HG02610 (cell line): ENCODE measurements at regions not wholly inside any gene's neighbourhood (a gene's known extent, or its start where the extent isn't known, plus 50 kb on each side); places are given as distances from the start of the nearest gene placed in this dataset.
"Not testable (repeated sequence)": the region's sequence is repeated elsewhere in the genome, so short reads cannot be mapped to it uniquely, and the experiment has no call there.

Experiments used
- ATAC-seq: cut with Tn5 transposase; IDR thresholded peaks from one replicate; pipeline ENCODE4 v1.9.1; 2021; ENCODE audit warnings: mild to moderate bottlenecking, moderate library complexity; ENCODE audit not compliant: unreplicated experiment

GRCh38 chr9:7626571-7627029, 173.0 kb downstream of the DMAC1 start:
- not testable (repeated sequence) for ATAC-seq

GRCh38 chr9:7622481-7622880, 177.1 kb downstream of the DMAC1 start:
- ATAC-seq: no peak

DNA sequence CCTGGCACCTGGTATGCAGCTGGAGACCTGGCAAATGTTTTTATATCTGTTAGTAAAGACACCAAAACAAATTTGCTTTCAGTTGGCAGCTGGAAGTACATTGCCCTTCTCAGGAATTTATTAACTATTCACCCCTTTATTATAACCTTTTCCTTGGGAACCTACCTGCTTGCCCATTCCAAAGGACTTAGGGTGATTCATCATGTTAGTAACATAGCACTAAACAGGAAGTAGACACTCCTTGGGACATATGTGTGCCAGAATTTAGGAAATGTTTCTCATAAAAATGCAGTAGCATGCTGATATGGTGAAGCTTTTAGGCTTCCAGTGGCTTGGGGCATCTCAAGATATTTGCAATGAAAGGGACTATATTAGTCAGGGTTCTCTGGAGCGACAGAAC, 184.2 kb downstream of the DMAC1 start:
- ATAC-seq: no peak

DNA sequence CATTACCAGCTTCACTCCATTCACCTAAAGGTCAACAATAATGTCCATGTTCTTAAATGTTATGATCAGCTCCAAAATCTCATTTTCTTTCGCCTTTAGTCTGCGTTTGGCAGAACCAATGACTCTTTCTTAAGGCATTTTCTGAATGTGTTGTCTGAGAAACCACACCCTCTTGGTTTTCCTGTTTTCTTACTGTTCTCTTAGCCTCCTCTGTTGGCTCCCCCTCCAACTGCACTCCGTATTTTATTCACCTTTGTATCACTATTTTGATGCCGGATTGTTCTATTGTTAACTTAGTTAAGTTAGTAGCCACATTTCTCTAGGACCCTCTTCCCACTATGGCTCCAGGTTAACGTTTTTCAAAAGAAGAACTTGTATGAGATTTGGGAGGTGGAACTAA, 185.6 kb downstream of the DMAC1 start:
- ATAC-seq: no peak

GRCh38 chr9:7608261-7608660, 191.3 kb downstream of the DMAC1 start:
- no peak for ATAC-seq

DNA sequence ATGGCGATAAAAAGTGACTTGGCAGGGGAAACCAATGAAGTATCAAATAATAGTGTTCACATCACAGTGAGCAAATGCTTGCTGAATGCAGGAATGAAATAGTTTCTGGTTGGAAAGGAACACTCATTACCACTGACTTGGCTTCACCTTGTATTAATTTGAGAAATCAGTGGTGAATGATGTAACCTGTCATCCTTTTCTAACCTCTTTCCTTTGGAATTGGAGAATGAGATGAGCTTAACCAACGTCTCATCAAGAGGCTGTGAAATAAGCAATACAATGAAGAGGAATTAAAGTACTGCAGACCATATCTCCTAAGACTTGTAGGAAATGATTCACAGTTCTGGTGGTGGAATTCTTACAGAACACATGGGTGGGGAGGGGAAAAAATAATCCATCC, 192.2 kb downstream of the DMAC1 start:
- ATAC-seq: no peak

GRCh38 chr9:7606591-7606990, 193.0 kb downstream of the DMAC1 start:
- ATAC-seq: no peak

GRCh38 chr9:7601739-7602138, 197.8 kb downstream of the DMAC1 start:
- ATAC-seq: no peak

DNA sequence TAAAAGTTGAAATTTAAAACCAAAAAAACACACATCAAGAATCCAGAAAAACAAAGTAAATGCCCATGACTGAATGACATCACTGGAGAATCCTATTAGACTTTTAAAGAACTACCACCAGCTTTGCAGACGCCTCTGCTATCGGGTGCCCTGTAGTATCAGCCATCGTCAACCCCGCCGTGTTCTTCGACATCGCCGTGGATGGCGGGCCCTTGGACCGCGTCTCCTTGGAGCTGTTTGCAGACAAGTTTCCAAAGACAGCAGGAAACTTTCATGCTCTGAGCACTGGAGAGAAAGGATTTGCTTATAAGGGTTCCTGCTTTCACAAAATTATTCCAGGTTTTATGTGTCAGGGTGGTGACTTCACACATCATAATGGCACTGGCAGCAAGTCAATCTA, 201.9 kb downstream of the DMAC1 start:
- no peak for ATAC-seq

DNA sequence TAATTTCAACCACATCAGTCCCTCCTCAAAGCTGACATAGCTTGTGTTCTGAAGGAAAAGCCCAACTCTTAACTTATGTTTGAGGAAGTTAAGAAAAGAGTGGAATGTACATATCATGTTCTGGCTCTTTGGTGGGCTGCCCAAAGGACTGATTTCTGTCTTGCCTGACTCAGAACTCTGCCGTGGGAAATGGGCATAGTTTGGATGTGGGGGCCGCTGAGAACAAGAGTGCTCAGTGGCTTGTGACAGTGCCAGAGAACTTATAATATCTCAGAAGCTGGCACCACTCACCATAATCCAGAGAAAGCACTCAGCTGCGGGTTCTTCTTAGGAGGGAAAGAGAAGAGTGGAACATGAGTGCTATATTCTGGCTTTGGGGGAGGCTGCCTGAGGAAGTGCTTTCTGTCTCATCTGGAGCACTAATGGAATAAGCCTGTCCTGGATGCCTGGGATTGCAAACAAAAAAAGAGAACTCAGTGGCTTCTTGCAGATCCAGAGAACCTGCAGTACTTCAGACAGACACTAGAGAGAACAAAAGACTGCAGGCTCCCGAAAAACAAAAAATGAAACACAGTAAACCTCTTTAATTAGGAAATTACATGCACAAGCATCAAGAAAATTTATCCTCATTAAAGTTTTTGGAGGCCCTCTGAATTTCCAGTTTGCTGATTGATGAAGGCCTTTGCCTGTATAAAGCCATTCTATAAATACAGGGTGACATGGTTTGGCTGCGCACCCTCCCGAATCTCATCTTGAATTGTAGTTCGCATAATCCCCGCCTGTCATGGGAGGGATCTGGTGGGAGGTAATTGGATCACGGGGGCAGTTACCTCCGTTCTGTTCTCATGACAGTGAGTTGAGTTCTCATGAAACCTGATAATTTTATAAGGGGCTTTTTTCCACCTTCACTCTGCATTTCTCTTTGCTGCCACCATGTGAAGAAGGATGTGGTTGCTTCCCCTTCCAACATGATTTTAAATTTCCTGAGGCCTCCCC, 207.0 kb downstream of the DMAC1 start:
- no peak for ATAC-seq

DNA sequence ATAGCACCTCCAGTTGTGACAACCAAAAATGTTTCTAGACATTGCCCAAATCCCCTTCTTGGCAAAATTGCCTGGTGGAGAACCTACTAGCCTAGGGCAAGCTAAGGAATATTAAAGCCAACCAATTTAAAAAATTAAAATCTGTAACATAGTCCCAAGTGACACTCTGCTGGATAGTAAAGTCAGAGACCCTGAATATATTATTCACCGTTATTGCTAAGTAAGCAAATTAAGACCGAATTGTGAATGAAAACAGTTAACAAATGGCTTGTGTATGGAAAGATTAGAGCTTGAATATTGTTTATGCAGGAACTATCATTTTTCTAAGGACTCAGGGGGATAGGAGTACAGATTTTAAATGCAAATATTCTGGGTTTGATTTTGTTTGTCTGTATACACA, 208.1 kb downstream of the DMAC1 start:
- no peak for ATAC-seq

DNA sequence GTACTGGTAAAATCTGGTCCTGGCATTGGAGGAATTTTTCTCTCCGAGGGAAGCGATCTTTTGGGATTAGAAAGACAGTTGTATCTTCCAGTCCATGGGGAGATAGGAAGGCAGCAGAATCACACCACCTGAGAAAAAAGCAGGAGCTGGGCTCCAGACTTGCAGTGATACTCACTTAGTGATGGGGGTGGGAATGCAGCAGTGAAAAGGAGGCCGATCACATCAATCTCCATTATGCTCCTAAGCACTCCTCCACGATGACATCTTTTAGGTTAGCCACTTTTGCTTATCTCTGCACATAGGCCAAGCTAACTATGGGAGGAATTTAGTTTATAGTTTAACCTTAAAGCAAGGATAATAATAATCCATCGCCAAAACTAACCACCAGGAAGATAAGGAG, 219.0 kb downstream of the DMAC1 start:
- no peak for ATAC-seq

DNA sequence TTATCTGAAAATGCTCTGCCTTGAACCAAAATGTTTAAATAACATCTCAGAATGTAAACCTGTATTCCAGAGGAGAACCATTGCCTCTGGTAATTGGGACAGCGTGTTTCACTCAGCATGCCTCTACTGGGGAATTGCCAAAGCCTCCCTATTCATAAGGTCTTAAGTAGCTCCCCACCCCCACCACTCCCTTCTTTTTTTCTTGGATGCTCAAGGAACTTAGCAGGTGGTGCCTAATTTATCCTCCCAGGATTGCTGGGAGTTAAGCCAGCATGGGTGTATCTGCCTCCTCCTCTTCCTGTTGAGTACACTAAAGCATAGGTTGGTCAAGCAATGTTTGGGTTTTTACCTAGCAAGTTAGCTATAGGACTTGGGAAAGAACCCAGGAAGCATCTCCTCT, 220.2 kb downstream of the DMAC1 start:
- no peak for ATAC-seq

GRCh38 chr9:7578951-7579350, 220.6 kb downstream of the DMAC1 start:
- no peak for ATAC-seq

GRCh38 chr9:7570107-7570720, 229.4 kb downstream of the DMAC1 start:
- peak; percentile 91 for ATAC-seq

DNA sequence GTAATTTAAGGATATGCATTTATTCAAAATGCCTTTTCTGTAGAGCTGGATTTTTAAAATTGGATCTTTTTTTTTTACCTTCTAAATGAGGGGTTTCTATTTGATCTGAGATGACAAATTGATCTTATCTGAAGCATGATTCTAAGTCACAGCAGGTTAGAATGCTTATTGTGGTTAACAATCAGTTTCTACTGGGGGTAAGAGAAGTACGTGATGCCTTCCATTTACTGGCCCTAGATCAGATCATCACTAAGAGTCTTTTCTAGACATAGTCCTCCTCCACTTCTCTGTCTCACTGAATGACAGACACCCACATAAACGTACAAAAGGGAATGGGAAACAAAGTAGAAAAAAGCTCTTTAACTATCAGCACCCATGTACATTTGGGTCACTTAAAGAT, 231.9 kb downstream of the DMAC1 start:
- ATAC-seq: no peak

DNA sequence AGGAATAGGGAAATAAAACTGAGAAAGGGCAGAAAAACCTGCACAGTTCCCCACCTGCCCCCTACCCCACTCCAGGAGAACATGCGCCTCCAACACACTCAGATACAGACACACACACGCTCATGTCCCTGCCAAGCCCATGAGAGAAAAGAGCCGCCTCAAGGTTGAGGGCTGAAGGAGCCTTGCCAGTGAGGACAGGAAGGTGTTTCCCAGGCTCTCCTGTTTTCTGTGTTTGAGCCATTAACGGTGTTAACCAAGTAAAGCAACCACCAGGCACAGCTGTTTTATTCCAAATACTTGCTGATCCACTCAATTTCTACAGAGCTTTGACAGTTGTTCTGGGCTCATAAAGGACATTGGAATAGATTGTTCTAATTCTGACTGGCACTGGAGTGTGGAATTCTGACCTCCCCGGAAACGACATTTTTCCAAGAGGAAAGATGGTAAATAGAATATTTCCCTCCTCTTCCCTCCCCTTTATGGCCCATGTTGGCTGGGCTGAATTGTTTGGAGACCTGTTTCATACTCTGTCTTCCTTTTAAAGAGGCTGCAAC, 238.0 kb downstream of the DMAC1 start:
- no peak for ATAC-seq

GRCh38 chr9:7560669-7561305, 238.8 kb downstream of the DMAC1 start:
- no peak for ATAC-seq

DNA sequence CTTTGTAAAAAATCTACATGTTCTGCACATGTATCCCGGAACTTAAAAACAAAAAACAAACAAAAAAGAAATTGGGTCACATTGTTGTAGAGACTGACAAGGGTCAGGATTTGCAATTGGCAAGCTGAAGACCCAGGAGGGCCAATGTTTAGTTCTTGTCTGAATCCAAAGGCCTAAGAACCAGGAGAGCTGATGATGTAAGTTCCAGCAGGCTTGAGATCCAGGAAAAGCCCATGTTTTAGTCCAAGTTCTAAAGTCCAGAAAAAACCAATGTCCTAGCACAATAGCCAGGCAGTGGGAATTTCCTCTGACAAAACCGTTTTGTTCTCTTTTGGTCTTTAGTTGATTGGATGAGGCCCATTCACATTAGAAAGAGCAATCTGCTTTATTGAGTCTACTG, 244.9 kb downstream of the DMAC1 start:
- no peak for ATAC-seq

- not testable (repeated sequence) for ATAC-seq
These were observed 246.9 kb downstream of the DMAC1 start for GRCh38 chr9:7552706-7553105.

DNA sequence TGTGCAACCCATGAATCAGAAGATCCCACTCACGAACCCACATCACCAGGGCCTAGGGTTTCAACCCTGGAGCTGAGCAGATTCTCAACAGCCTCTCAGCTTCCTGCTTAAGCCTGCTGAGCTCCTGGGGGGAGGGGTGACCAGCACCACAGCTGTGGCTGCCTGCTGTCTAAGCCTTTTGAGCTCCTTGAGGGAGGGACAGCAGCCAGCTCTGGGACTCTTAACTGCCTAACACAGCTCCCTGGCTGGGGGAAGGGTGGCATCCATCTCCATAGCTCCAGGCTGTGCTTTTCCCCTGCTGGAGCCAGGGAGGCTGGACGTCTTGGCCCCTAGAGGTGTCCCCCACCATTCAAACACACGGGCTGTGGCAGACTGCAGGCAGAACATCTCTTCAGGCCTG, 250.3 kb downstream of the DMAC1 start:
- ATAC-seq: no peak
